ENCODE measurements at regions not wholly inside any gene's neighbourhood (a gene's known extent, or its start where the extent isn't known, plus 50 kb on each side); places are given as distances from the start of the nearest gene placed in this dataset.

DNA sequence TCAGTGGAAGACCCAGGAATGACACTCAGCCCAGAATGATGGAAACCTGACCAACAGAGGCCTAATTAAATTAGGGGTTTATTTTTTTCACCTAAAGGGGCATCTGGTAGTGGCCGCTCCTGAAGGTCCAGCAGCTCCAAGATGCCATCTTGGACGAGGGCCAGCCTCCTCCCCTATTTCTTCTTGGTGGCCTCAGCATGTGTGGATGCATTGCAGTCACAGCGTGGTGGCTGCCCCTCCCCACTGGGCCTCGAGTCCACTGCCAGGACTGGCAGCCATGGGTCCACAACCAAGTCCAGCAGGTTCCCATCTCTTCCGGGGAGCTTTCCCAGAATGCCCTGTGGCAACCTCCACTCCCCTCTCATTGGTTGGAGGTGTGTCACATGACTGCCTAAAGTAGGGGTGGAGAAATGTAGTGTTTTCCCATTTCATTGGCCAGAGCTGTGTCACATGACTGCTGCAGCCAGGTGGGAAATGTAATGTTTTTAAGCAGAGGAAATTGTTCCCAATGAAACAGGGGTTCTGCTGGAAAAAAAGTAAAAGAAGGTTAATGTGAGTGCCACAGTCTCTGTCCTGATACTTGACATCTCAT is 628.2 kb downstream of the PTPRU start:
- H3K27me3 Mint-ChIP-seq (ENCODE audit: low read depth): peaks cover 16% of the 10 kb centered on the region
- H3K9me3 Mint-ChIP-seq (ENCODE audit: low read depth): peaks cover 9% of the 10 kb centered on the region
- no peak for TF ChIP-seq CTCF (IDR thresholded peaks at IDR 0.05)
- H3K36me3 Mint-ChIP-seq (ENCODE audit: low read depth): no peaks in the 10 kb centered on the region
- DNase-seq (ENCODE audit: low spot score): no peak
- H3K4me3 Mint-ChIP-seq (ENCODE audit: unreplicated experiment): no peak overlapping the region
- no peaks in the 10 kb centered on the region for H3K4me1 Mint-ChIP-seq (ENCODE audit: low read depth)
- H3K27ac Mint-ChIP-seq (ENCODE audit: unreplicated experiment): no peak overlapping the region

- peaks cover 11% of the 10 kb centered on the region for H3K27me3 Mint-ChIP-seq (ENCODE audit: low read depth)
- no peak for DNase-seq (ENCODE audit: low spot score)
- no peak overlapping the region for H3K4me3 Mint-ChIP-seq (ENCODE audit: unreplicated experiment)
- H3K27ac Mint-ChIP-seq (ENCODE audit: unreplicated experiment): no peak overlapping the region
- H3K36me3 Mint-ChIP-seq (ENCODE audit: low read depth): no peaks in the 10 kb centered on the region
- H3K9me3 Mint-ChIP-seq (ENCODE audit: low read depth): peaks cover 8% of the 10 kb centered on the region
- H3K4me1 Mint-ChIP-seq (ENCODE audit: low read depth): peaks cover 8% of the 10 kb centered on the region
- TF ChIP-seq CTCF (IDR thresholded peaks at IDR 0.05): no peak
These were observed 625.6 kb downstream of the PTPRU start for GRCh38 chr1:29861922-29862321.

DNA sequence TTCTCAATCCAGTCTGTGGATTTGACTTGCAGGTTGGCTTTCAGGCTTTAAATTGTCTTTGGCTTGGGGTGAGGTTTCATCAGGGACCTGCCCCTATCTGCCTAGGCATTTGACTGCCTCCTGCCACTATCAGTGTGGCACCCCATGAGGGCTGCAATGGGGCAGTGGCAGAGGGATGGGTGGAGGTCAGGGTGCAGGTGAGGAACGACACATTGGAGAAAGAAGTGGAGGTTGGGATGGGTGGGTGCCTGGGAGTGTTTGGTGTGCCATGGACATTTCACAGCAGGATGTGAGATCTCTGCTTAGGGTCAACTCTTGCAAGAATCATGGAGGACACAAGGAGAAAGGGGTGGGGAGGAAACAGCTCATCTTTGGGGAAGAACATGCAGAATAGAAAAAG is 625.1 kb downstream of the PTPRU start:
- Mint-ChIP-seq H3K4me1 (ENCODE audit: low read depth) (peaks cover 8% of the 10 kb centered on the region), H3K9me3 (ENCODE audit: low read depth) (peaks cover 8% of the 10 kb centered on the region), H3K36me3 (ENCODE audit: low read depth) (no peaks in the 10 kb centered on the region), H3K27me3 (ENCODE audit: low read depth) (peaks cover 6% of the 10 kb centered on the region), H3K4me3 (ENCODE audit: unreplicated experiment) (no peak overlapping the region), H3K27ac (ENCODE audit: unreplicated experiment) (no peak overlapping the region)
- no peak for DNase-seq (ENCODE audit: low spot score)
- no peak for TF ChIP-seq CTCF (IDR thresholded peaks at IDR 0.05)

GRCh38 chr1:29860681-29861080 is 624.4 kb downstream of the PTPRU start:
- no peak for TF ChIP-seq CTCF (IDR thresholded peaks at IDR 0.05)
- DNase-seq (ENCODE audit: low spot score): no peak
- H3K36me3 Mint-ChIP-seq (ENCODE audit: low read depth): no peaks in the 10 kb centered on the region

DNA sequence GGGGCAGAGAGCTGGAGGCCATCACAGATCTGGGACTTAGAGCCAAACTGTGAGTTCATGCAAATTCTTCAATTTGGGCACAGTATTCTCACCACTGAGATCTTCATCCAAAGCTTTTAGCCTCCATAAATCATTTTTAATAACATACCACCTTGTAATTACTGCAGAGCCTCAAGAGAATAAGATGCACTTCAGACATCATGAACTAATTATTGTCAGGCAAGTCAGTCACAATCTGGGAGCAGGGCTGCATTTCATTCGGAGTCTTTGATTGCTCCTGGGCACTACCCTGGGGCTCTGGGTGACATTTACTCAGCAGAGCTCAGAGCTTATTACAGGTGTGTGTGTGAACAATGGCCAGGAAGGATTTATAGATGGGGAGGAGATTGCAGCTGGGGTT is 623.7 kb downstream of the PTPRU start:
- H3K4me1 Mint-ChIP-seq (ENCODE audit: low read depth): peaks cover 8% of the 10 kb centered on the region
- DNase-seq (ENCODE audit: low spot score): no peak
- H3K36me3 Mint-ChIP-seq (ENCODE audit: low read depth): no peaks in the 10 kb centered on the region
- peaks cover 10% of the 10 kb centered on the region for H3K27me3 Mint-ChIP-seq (ENCODE audit: low read depth)
- no peak overlapping the region for H3K4me3 Mint-ChIP-seq (ENCODE audit: unreplicated experiment)
- no peak for TF ChIP-seq CTCF (IDR thresholded peaks at IDR 0.05)
- no peak overlapping the region for H3K27ac Mint-ChIP-seq (ENCODE audit: unreplicated experiment)
- peaks cover 8% of the 10 kb centered on the region for H3K9me3 Mint-ChIP-seq (ENCODE audit: low read depth)

More at GRCh38 chr1:29860681-29861080, 624.4 kb downstream of the PTPRU start:
- H3K4me1 Mint-ChIP-seq (ENCODE audit: low read depth): peaks cover 8% of the 10 kb centered on the region
- H3K27ac Mint-ChIP-seq (ENCODE audit: unreplicated experiment): no peak overlapping the region
- H3K27me3 Mint-ChIP-seq (ENCODE audit: low read depth): peaks cover 3% of the 10 kb centered on the region
- no peak overlapping the region for H3K4me3 Mint-ChIP-seq (ENCODE audit: unreplicated experiment)
- H3K9me3 Mint-ChIP-seq (ENCODE audit: low read depth): peaks cover 8% of the 10 kb centered on the region
